Stimulated activated CD8-positive, alpha-beta memory T cell treated with anti-CD3 and anti-CD28 coated beads, Interleukin-15, amount 100 ng/mL, for 1 hour (primary cell): ENCODE measurements at regions not wholly inside any gene's neighbourhood (a gene's known extent, or its start where the extent isn't known, plus 50 kb on each side); places are given as distances from the start of the nearest gene placed in this dataset.
"Not testable (repeated sequence)": the region's sequence is repeated elsewhere in the genome, so short reads cannot be mapped to it uniquely, and the experiment has no call there.

Source experiments
- DNase-seq: peaks from one replicate; pipeline ENCODE4 v3.0.0-alpha.2; 2020; ENCODE audit warnings: low read depth

GRCh38 chr9:95732802-95733688 is 142.4 kb upstream of the ERCC6L2 start:
- no peak for DNase-seq

- no peak for DNase-seq
Measured at GRCh38 chr9:95731876-95732275, 143.6 kb upstream of the ERCC6L2 start.

- no peak for DNase-seq
Measured at GRCh38 chr9:95729669-95730368, 145.7 kb upstream of the ERCC6L2 start.

- no peak for DNase-seq
Measured at GRCh38 chr9:95729046-95729445, 146.4 kb upstream of the ERCC6L2 start.

- DNase-seq: no peak
Measured at GRCh38 chr9:95727947-95728520, 147.5 kb upstream of the ERCC6L2 start.

GRCh38 chr9:95726756-95727155 is 148.7 kb upstream of the ERCC6L2 start:
- no peak for DNase-seq

- DNase-seq: no peak
Measured at GRCh38 chr9:95725045-95725444, 150.4 kb upstream of the ERCC6L2 start.

- DNase-seq: peak; percentile 17
Measured at GRCh38 chr9:95724253-95724991, 151.1 kb upstream of the ERCC6L2 start.

- DNase-seq: no peak
Measured at GRCh38 chr9:95722141-95722540, 153.3 kb upstream of the ERCC6L2 start.

GRCh38 chr9:95721061-95721531 is 154.4 kb upstream of the ERCC6L2 start:
- no peak for DNase-seq

GRCh38 chr9:95720496-95720895 is 155.0 kb upstream of the ERCC6L2 start:
- no peak for DNase-seq

- no peak for DNase-seq
Measured at GRCh38 chr9:95719354-95719753, 156.1 kb upstream of the ERCC6L2 start.

- no peak for DNase-seq
Measured at GRCh38 chr9:95718263-95718662, 157.2 kb upstream of the ERCC6L2 start.

GRCh38 chr9:95715868-95716435 is 159.5 kb upstream of the ERCC6L2 start:
- no peak for DNase-seq

- DNase-seq: no peak
Measured at GRCh38 chr9:95710446-95710845, 165.0 kb upstream of the ERCC6L2 start.

GRCh38 chr9:95696701-95697100 is 178.8 kb upstream of the ERCC6L2 start:
- no peak for DNase-seq

- no peak for DNase-seq
Measured at GRCh38 chr9:95691435-95691834, 174.7 kb upstream of the PTCH1 start.

- DNase-seq: no peak
Measured at GRCh38 chr9:95689669-95690068, 172.9 kb upstream of the PTCH1 start.

GRCh38 chr9:95684516-95684915 is 167.7 kb upstream of the PTCH1 start:
- DNase-seq: no peak

GRCh38 chr9:95680306-95680705 is 163.5 kb upstream of the PTCH1 start:
- not testable (repeated sequence) for DNase-seq

- no peak for DNase-seq
Measured at GRCh38 chr9:95679874-95680273, 163.1 kb upstream of the PTCH1 start.

- DNase-seq: no peak
Measured at GRCh38 chr9:95678759-95679158, 162.0 kb upstream of the PTCH1 start.
